SU-DHL-6 (cell line): ENCODE measurements at regions not wholly inside any gene's neighbourhood (a gene's known extent, or its start where the extent isn't known, plus 50 kb on each side); places are given as distances from the start of the nearest gene placed in this dataset.

Experiments used
- EZH2phosphoT487 ChIP-seq: fragments of 200-600 bp; sonication (generic), shearing (Covaris generic); conservative IDR thresholded peaks from 2 replicates; pipeline ENCODE4 v1.6.1; 2018; ENCODE audit warnings: mild to moderate bottlenecking, antibody characterized with exemption, low read length, moderate library complexity, mixed read lengths
- TF ChIP-seq, protein P1 (sequence below): fragments of 200-600 bp; sonication (generic); IDR thresholded peaks from one replicate; pipeline ENCODE4 v1.5.1; 2017; ENCODE audit warnings: antibody characterized with exemption, mild to moderate bottlenecking, low read length, moderate library complexity; ENCODE audit not compliant: insufficient read depth, poor library complexity, severe bottlenecking

DNA sequence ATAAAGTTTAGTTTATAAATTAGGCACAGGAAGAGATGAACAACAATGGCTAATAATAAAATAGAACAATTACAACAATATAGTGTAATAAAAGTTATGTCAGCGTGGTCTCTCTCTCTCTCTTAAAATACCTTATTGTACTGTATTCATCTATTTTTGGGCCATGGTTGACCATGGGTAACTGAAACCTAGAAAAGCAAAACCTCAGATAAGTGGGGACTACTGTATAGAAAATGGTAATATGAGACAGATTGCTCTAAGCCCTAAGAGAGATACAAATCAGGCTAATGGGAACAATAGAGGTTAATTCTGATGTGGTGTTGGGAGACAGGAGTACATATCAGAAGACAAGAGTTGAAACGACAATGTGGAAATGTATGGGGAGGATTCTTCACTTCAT lies 86.2 kb downstream of the ZNF365 start:
- TF ChIP-seq, protein P1, sequence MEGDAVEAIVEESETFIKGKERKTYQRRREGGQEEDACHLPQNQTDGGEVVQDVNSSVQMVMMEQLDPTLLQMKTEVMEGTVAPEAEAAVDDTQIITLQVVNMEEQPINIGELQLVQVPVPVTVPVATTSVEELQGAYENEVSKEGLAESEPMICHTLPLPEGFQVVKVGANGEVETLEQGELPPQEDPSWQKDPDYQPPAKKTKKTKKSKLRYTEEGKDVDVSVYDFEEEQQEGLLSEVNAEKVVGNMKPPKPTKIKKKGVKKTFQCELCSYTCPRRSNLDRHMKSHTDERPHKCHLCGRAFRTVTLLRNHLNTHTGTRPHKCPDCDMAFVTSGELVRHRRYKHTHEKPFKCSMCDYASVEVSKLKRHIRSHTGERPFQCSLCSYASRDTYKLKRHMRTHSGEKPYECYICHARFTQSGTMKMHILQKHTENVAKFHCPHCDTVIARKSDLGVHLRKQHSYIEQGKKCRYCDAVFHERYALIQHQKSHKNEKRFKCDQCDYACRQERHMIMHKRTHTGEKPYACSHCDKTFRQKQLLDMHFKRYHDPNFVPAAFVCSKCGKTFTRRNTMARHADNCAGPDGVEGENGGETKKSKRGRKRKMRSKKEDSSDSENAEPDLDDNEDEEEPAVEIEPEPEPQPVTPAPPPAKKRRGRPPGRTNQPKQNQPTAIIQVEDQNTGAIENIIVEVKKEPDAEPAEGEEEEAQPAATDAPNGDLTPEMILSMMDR = no peak
- no peak for TF ChIP-seq EZH2phosphoT487
